ENCODE measurements at regions not wholly inside any gene's neighbourhood (a gene's known extent, or its start where the extent isn't known, plus 50 kb on each side); places are given as distances from the start of the nearest gene placed in this dataset.

GRCh38 chr2:24420373-24420772 is 60.0 kb upstream of the ITSN2 start (continued):
- TF ChIP-seq ZNF274 (IDR thresholded peaks at IDR 0.05; ENCODE audit: low read depth, low read length) (no peak), SP1 (IDR thresholded peaks at IDR 0.05; ENCODE audit: low read depth) (no peak), ELF1 (IDR thresholded peaks at IDR 0.05; ENCODE audit: borderline replicate concordance, low read depth) (no peak), FOSL1 (IDR thresholded peaks at IDR 0.05; ENCODE audit: low read depth) (no peak), EZH2phosphoT487 (IDR thresholded peaks at IDR 0.05; ENCODE audit: borderline replicate concordance) (no peak), TCF7L2 (IDR thresholded peaks at IDR 0.05; ENCODE audit: borderline replicate concordance, extremely low read depth, insufficient read depth, insufficient read length) (no peak), REST (IDR thresholded peaks at IDR 0.05; ENCODE audit: low read depth) (no peak)

GRCh38 chr2:24418166-24418841 is 58.0 kb upstream of the ITSN2 start:
- Histone ChIP-seq H3K4me3 (replicated peaks in 1 of 2; ENCODE audit: low read depth in 1 of 2, low read length in 2 of 2) (no peak overlapping the region), H3K9me2 (ENCODE audit: insufficient read depth) (no peaks in the 10 kb centered on the region), H3K79me2 (ENCODE audit: insufficient read depth, low read length) (no peaks in the 10 kb centered on the region), H4K20me1 (ENCODE audit: insufficient read depth) (no peaks in the 10 kb centered on the region), H3K36me3 (ENCODE audit: control insufficient read depth in 1 of 2, insufficient read depth in 2 of 2, low read length in 2 of 2) (no peaks in the 10 kb centered on the region), H3K9ac (ENCODE audit: low read length) (no peak overlapping the region), H3K27me3 (ENCODE audit: insufficient read depth, low read length) (no peaks in the 10 kb centered on the region), H3K4me1 (ENCODE audit: control insufficient read depth in 1 of 2, insufficient read depth in 2 of 2, low read length in 2 of 2) (no peaks in the 10 kb centered on the region), H3K27ac (ENCODE audit: low read depth, low read length) (no peak overlapping the region), H3K4me2 (ENCODE audit: low read length) (no peak overlapping the region), H3K9me3 (ENCODE audit: control insufficient read depth in 1 of 2, insufficient read depth in 1 of 2, low read depth in 1 of 2, low read length in 2 of 2) (no peaks in the 10 kb centered on the region), H2AFZ (ENCODE audit: low read depth, low read length, poor library complexity, severe bottlenecking) (peak overlapping the region; percentile 52)
- RAD21 ChIA-PET (ENCODE audit: low non-redundant PET in 1 of 2, low total read pairs in 2 of 2, uncharacterized antibody in 2 of 2, unreplicated experiment in 2 of 2) = no interaction called here
- ATAC-seq (peak; percentile 34; the same call in 1 of the 2 replicates), DNase-seq (ENCODE audit: low read depth, low spot score) (no peak)
- intact Hi-C loops (cut with micrococcal nuclease) = no loop called here
- POLR2A ChIA-PET = no interaction called here
- BruUV-seq (replicated peaks) = no TSS peak
- CTCF ChIA-PET = interaction anchor here (1.1 kb wide), 1 partner anchor 8 kb away, joined by 3 read pairs; no protein-coding TSS in a partner anchor
- no peak for TF ChIP-seq ZFX (IDR thresholded peaks at IDR 0.05)
- TF ChIP-seq ZBTB33 (IDR thresholded peaks at IDR 0.05; ENCODE audit: extremely low read depth, insufficient replicate concordance, low read length) = no peak
- no peak for TF ChIP-seq YY1 (IDR thresholded peaks at IDR 0.05; ENCODE audit: extremely low read depth, insufficient replicate concordance, low read depth, low read length)
- TF ChIP-seq EGR1 (IDR thresholded peaks at IDR 0.05; ENCODE audit: low read depth) = no peak
- no peak for TF ChIP-seq CTCF (IDR thresholded peaks at IDR 0.05 in 2 of 3, conservative IDR thresholded peaks at IDR 0.05 in 1 of 3; ENCODE audit: borderline replicate concordance in 1 of 3, insufficient read depth in 1 of 3, low read depth in 2 of 3, low read length in 2 of 3)
- no peak for TF ChIP-seq TCF7L2 (IDR thresholded peaks at IDR 0.05; ENCODE audit: borderline replicate concordance, extremely low read depth, insufficient read depth, insufficient read length)
- no peak for TF ChIP-seq FOSL1 (IDR thresholded peaks at IDR 0.05; ENCODE audit: low read depth)
- TF ChIP-seq ELF1 (IDR thresholded peaks at IDR 0.05; ENCODE audit: borderline replicate concordance, low read depth) = no peak
